Liver (tissue), 8 donors: ENCODE measurements at regions not wholly inside any gene's neighbourhood (a gene's known extent, or its start where the extent isn't known, plus 50 kb on each side); places are given as distances from the start of the nearest gene placed in this dataset.
A peak's percentile ranks its signal among the peaks of the same experiment; 100 is the strongest.

ENCODE experiments used
- DNase-seq: peaks from one replicate; pipeline ENCODE4 v3.0.0-alpha.2; 2017; ENCODE audit warnings: low spot score
- H3K27ac ChIP-seq, 2 donors: one replicate each; pipeline ENCODE4 v1.7.0; 2013; ENCODE audit warnings: inconsistent platforms in 2 of 2, low read length in 2 of 2, control low read depth in 1 of 2, low read depth in 1 of 2, mild to moderate bottlenecking in 1 of 2
- H3K27me3 ChIP-seq, 4 donors: one replicate each; pipeline versions ENCODE4 v1.6.1 to v1.7.0; 2013; ENCODE audit warnings: low read length in 3 of 4, inconsistent platforms in 1 of 4, mild to moderate bottlenecking in 1 of 4, moderate library complexity in 1 of 4; ENCODE audit not compliant: control insufficient read depth in 4 of 4, insufficient read depth in 4 of 4
- H3K36me3 ChIP-seq, 4 donors: one replicate each; pipeline versions ENCODE4 v1.6.1 to v1.7.0; 2013; ENCODE audit warnings: low read length in 3 of 4, mild to moderate bottlenecking in 3 of 4, low read depth in 1 of 4, moderate library complexity in 1 of 4; ENCODE audit not compliant: control insufficient read depth in 4 of 4, insufficient read depth in 3 of 4
- H3K4me1 ChIP-seq, 4 donors: one replicate each; pipeline versions ENCODE4 v1.6.1 to v1.7.0; 2013; ENCODE audit warnings: low read length in 3 of 4, mild to moderate bottlenecking in 3 of 4, moderate library complexity in 1 of 4; ENCODE audit not compliant: control insufficient read depth in 4 of 4, insufficient read depth in 4 of 4
- H3K4me3 ChIP-seq, 3 donors: one replicate each; pipeline versions ENCODE4 v1.6.1 to v1.7.0; 2013; ENCODE audit warnings: low read length in 3 of 3, control low read depth in 1 of 3, low read depth in 1 of 3, mild to moderate bottlenecking in 1 of 3
- H3K9ac ChIP-seq, 2 donors: one replicate each; pipeline ENCODE4 v1.7.0; 2013; ENCODE audit warnings: low read length in 2 of 2, mild to moderate bottlenecking in 2 of 2, moderate library complexity in 2 of 2, control low read depth in 1 of 2, low read depth in 1 of 2
- H3K9me3 ChIP-seq, 4 donors: one replicate each; pipeline versions ENCODE4 v1.6.1 to v1.7.0; 2013; ENCODE audit warnings: low read length in 3 of 4; ENCODE audit not compliant: control insufficient read depth in 4 of 4
- EGR1 ChIP-seq, 2 donors: IDR thresholded peaks; 2 replicates each; pipeline ENCODE4 v1.6.1; 2016 to 2018; ENCODE audit warnings: antibody characterized with exemption in 2 of 2, low read depth in 2 of 2
- FOXA2 ChIP-seq: IDR thresholded peaks from 2 replicates; pipeline ENCODE4 v1.6.1; 2016; ENCODE audit warnings: antibody characterized with exemption
- GABPA ChIP-seq, 2 donors: IDR thresholded peaks in 1 of 2; conservative IDR thresholded peaks in 1 of 2; 2 replicates each; pipeline ENCODE4 v1.6.1; 2016; ENCODE audit warnings: antibody characterized with exemption in 2 of 2, mild to moderate bottlenecking in 1 of 2, moderate library complexity in 1 of 2
- HNF4A ChIP-seq, 2 donors: conservative IDR thresholded peaks; 2 replicates each; pipeline ENCODE4 v1.6.1; 2016; ENCODE audit warnings: antibody characterized with exemption in 2 of 2, mild to moderate bottlenecking in 2 of 2
- HNF4G ChIP-seq: IDR thresholded peaks from 2 replicates; pipeline ENCODE4 v1.6.1; 2016; ENCODE audit warnings: antibody characterized with exemption
- JUND ChIP-seq, 2 donors: IDR thresholded peaks; 2 replicates each; pipeline ENCODE4 v1.6.1; 2016; ENCODE audit warnings: antibody characterized with exemption in 2 of 2
- NR2F2 ChIP-seq: IDR thresholded peaks from 2 replicates; pipeline ENCODE4 v1.6.1; 2016; ENCODE audit warnings: antibody characterized with exemption
- RAD21 ChIP-seq, 2 donors: IDR thresholded peaks; 2 replicates each; pipeline ENCODE4 v1.6.1; 2016; ENCODE audit warnings: antibody characterized with exemption in 2 of 2, mild to moderate bottlenecking in 2 of 2
- RXRA ChIP-seq, 2 donors: IDR thresholded peaks; 2 replicates each; pipeline ENCODE4 v1.6.1; 2017 to 2018; ENCODE audit warnings: antibody characterized with exemption in 2 of 2, mild to moderate bottlenecking in 1 of 2
- SP1 ChIP-seq: IDR thresholded peaks from 2 replicates; pipeline ENCODE4 v1.6.1; 2018; ENCODE audit warnings: antibody characterized with exemption, mild to moderate bottlenecking
- YY1 ChIP-seq: IDR thresholded peaks from 2 replicates; pipeline ENCODE4 v1.6.1; 2016; ENCODE audit warnings: antibody characterized with exemption, mild to moderate bottlenecking
- WGBS: extraction: QIAGEN DNeasy Blood & Tissue Kit; methylation state at CpG from one replicate; pipeline ENCODE4 v1.1.7; 2013; 5-methylcytosine and 5-hydroxymethylcytosine counted together
- TF ChIP-seq, protein P1 (sequence below): IDR thresholded peaks from 2 replicates; pipeline ENCODE4 v1.6.1; 2016; ENCODE audit warnings: antibody characterized with exemption
- TF ChIP-seq, protein P2 (sequence below): fragments of 150-350 bp; IDR thresholded peaks from 2 replicates; pipeline ENCODE4 v1.5.1; 2017; ENCODE audit warnings: improper control_type of control experiment, low read depth, low read length; ENCODE audit not compliant: missing input control
- TF ChIP-seq, protein P3 (sequence below): IDR thresholded peaks from 2 replicates; pipeline ENCODE4 v1.6.1; 2016; ENCODE audit warnings: antibody characterized with exemption
- TF ChIP-seq, protein P4 (sequence below): IDR thresholded peaks from 2 replicates; pipeline ENCODE4 v1.6.1; 2016; ENCODE audit warnings: antibody characterized with exemption, mild to moderate bottlenecking
- donor health status: healthy.
- donor health status: healthy.
- donor health status: healthy.
- donor health status: healthy.
- donor health status: healthy.

DNA sequence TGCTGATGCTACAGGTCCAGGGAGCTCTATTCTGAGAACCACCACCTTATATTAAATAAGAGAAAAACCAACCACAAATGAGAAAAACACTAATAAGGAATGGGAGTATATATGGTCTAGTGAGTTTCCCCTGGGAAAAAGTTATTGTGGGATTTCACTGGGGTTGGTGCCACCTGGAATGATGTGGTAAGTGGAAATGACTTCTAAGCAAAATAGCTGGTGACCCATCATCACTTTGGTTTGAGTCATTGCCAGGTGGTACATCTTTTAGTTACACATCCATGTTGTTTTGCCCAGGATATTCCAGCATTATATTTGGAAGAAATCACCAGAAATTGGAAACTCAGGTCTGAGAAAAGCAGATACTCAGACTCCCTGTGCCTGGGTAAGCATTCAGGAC is 437.3 kb downstream of the DTWD2 start:
- Histone ChIP-seq H3K4me1 (no peaks in the 10 kb centered on the region), H3K4me3 (no peak overlapping the region), H3K27ac (no peak overlapping the region), H3K27me3 (no peaks in the 10 kb centered on the region), H3K9me3 (no peaks in the 10 kb centered on the region), H3K9ac (no peak overlapping the region), H3K36me3 (no peaks in the 10 kb centered on the region)
- no peak for DNase-seq
- TF ChIP-seq RXRA (IDR thresholded peaks at IDR 0.05) (no peak), YY1 (no peak), EGR1 (IDR thresholded peaks at IDR 0.05; ENCODE audit: low read depth in 2 of 2) (no peak)
- TF ChIP-seq, protein P1, sequence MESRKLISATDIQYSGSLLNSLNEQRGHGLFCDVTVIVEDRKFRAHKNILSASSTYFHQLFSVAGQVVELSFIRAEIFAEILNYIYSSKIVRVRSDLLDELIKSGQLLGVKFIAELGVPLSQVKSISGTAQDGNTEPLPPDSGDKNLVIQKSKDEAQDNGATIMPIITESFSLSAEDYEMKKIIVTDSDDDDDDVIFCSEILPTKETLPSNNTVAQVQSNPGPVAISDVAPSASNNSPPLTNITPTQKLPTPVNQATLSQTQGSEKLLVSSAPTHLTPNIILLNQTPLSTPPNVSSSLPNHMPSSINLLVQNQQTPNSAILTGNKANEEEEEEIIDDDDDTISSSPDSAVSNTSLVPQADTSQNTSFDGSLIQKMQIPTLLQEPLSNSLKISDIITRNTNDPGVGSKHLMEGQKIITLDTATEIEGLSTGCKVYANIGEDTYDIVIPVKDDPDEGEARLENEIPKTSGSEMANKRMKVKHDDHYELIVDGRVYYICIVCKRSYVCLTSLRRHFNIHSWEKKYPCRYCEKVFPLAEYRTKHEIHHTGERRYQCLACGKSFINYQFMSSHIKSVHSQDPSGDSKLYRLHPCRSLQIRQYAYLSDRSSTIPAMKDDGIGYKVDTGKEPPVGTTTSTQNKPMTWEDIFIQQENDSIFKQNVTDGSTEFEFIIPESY, result no peak
- TF ChIP-seq, protein P2, sequence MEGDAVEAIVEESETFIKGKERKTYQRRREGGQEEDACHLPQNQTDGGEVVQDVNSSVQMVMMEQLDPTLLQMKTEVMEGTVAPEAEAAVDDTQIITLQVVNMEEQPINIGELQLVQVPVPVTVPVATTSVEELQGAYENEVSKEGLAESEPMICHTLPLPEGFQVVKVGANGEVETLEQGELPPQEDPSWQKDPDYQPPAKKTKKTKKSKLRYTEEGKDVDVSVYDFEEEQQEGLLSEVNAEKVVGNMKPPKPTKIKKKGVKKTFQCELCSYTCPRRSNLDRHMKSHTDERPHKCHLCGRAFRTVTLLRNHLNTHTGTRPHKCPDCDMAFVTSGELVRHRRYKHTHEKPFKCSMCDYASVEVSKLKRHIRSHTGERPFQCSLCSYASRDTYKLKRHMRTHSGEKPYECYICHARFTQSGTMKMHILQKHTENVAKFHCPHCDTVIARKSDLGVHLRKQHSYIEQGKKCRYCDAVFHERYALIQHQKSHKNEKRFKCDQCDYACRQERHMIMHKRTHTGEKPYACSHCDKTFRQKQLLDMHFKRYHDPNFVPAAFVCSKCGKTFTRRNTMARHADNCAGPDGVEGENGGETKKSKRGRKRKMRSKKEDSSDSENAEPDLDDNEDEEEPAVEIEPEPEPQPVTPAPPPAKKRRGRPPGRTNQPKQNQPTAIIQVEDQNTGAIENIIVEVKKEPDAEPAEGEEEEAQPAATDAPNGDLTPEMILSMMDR, result no peak

DNA sequence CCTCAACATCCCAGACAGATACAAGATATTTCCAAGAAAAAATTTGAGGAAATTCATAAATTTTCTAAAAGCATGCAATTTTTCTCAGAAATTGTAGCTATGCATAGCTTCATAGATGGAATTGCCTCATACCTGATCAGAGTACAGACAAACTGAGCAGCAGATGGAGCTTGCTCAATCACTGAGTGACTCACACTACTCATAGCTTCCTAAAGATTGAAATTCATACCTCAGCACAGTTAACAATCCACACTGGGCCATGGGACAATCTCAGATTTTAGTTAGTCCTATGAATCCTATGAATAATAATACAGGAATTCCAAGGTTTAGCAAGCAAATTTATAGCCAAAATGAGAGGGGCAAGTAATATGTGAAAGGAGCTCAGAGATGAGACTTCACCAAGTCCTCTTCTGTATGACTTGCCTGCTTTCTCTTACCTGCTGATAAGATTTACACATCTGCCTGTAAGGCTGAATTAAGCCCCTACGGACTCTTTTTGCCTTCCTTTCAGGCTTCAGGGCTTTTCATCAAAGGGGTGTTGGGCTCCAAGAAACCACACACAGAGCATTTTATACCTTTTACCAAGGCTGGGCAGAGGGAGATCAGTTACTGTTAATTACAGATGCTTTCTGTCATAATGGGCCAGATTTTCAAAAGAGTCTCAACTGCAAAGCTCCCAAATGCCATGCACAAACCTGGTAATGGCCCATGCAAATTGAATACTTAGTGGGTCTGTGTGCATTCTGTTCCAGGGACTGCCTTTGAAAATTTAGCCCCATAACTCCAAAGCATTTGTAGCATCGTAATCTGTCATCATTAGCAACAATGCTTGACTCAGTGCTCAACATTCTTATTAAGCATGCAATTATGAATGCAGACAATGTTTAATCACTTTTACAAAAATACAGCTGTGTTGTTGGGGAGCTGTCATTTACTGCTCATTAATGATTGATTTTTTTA is 439.3 kb downstream of the DTWD2 start:
- Histone ChIP-seq H3K9me3 (no peaks in the 10 kb centered on the region), H3K36me3 (no peaks in the 10 kb centered on the region), H3K27me3 (no peaks in the 10 kb centered on the region), H3K27ac (no peak overlapping the region), H3K4me3 (no peak overlapping the region), H3K9ac (no peak overlapping the region), H3K4me1 (no peaks in the 10 kb centered on the region)
- WGBS, result 75% methylated on average over 2 of the region's 2 CpGs
- no peak for DNase-seq
- TF ChIP-seq HNF4A (conservative IDR thresholded peaks at IDR 0.05) (peak in 1 of 2 donors; percentile 11), GABPA (IDR thresholded peaks at IDR 0.05 in 1 of 2, conservative IDR thresholded peaks at IDR 0.05 in 1 of 2) (no peak)

DNA sequence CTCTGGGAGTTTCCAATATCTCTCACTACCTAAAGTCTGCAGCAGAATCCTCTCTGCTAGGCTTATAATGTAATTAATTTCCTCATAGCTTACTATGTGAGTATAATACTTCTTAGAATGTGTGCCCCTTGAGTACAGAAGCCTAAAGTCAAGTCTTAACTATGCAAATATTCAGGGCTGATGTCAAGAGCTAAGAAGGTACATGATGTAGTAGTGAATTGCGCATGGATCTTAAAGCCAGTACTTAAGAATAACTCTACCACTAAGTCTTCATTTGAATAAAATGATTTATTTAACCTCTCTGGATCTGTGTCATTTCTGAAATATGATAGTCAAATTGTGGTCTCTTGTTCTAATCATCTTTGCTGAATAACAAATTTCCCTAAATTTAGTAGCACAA is 442.9 kb downstream of the DTWD2 start:
- no peak for DNase-seq
- H3K4me3 ChIP-seq, result no peak overlapping the region
- WGBS, result 97% methylated on average over 1 of the region's 1 CpG
- no peak overlapping the region for H3K27ac ChIP-seq
- no peaks in the 10 kb centered on the region for H3K36me3 ChIP-seq
- no peak overlapping the region for H3K9ac ChIP-seq
- H3K4me1 ChIP-seq, result no peaks in the 10 kb centered on the region
- no peaks in the 10 kb centered on the region for H3K27me3 ChIP-seq
- peaks cover 0 to 4% (median 0%) of the 10 kb centered on the region in 4 donors for H3K9me3 ChIP-seq
- TF ChIP-seq JUND (IDR thresholded peaks at IDR 0.05) (no peak), GABPA (IDR thresholded peaks at IDR 0.05 in 1 of 2, conservative IDR thresholded peaks at IDR 0.05 in 1 of 2) (no peak), RXRA (IDR thresholded peaks at IDR 0.05) (no peak), FOXA2 (no peak), EGR1 (IDR thresholded peaks at IDR 0.05; ENCODE audit: low read depth in 2 of 2) (no peak), NR2F2 (no peak), HNF4A (conservative IDR thresholded peaks at IDR 0.05) (no peak), RAD21 (IDR thresholded peaks at IDR 0.05) (no peak), HNF4G (no peak), SP1 (no peak)
- TF ChIP-seq, protein P3, sequence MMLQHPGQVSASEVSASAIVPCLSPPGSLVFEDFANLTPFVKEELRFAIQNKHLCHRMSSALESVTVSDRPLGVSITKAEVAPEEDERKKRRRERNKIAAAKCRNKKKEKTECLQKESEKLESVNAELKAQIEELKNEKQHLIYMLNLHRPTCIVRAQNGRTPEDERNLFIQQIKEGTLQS, result no peak
- TF ChIP-seq, protein P1, result no peak
- TF ChIP-seq, protein P4, sequence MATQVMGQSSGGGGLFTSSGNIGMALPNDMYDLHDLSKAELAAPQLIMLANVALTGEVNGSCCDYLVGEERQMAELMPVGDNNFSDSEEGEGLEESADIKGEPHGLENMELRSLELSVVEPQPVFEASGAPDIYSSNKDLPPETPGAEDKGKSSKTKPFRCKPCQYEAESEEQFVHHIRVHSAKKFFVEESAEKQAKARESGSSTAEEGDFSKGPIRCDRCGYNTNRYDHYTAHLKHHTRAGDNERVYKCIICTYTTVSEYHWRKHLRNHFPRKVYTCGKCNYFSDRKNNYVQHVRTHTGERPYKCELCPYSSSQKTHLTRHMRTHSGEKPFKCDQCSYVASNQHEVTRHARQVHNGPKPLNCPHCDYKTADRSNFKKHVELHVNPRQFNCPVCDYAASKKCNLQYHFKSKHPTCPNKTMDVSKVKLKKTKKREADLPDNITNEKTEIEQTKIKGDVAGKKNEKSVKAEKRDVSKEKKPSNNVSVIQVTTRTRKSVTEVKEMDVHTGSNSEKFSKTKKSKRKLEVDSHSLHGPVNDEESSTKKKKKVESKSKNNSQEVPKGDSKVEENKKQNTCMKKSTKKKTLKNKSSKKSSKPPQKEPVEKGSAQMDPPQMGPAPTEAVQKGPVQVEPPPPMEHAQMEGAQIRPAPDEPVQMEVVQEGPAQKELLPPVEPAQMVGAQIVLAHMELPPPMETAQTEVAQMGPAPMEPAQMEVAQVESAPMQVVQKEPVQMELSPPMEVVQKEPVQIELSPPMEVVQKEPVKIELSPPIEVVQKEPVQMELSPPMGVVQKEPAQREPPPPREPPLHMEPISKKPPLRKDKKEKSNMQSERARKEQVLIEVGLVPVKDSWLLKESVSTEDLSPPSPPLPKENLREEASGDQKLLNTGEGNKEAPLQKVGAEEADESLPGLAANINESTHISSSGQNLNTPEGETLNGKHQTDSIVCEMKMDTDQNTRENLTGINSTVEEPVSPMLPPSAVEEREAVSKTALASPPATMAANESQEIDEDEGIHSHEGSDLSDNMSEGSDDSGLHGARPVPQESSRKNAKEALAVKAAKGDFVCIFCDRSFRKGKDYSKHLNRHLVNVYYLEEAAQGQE, result no peak
